ENCODE measurements at regions not wholly inside any gene's neighbourhood (a gene's known extent, or its start where the extent isn't known, plus 50 kb on each side); places are given as distances from the start of the nearest gene placed in this dataset.

DNA sequence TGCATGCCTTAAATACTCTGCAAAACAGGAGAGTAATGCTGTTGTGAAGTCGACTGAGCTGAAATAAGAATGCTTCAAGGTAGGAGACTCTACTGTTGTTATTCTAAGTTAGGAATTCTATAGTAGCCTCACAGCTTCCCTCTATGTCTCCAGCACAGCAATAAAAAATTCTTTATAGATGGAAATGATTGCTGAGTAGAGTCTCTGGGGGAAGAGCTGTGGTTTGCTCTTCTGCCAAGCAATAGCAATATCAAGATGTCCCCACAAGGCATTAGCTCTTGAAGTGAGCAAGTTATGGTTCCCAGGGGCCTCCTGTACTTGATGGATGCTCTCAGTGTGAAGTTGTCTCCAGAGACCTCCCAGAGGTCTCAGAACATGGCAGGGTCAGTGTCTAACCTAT is 880.6 kb upstream of the FRG1 start:
- TF ChIP-seq, protein P1, sequence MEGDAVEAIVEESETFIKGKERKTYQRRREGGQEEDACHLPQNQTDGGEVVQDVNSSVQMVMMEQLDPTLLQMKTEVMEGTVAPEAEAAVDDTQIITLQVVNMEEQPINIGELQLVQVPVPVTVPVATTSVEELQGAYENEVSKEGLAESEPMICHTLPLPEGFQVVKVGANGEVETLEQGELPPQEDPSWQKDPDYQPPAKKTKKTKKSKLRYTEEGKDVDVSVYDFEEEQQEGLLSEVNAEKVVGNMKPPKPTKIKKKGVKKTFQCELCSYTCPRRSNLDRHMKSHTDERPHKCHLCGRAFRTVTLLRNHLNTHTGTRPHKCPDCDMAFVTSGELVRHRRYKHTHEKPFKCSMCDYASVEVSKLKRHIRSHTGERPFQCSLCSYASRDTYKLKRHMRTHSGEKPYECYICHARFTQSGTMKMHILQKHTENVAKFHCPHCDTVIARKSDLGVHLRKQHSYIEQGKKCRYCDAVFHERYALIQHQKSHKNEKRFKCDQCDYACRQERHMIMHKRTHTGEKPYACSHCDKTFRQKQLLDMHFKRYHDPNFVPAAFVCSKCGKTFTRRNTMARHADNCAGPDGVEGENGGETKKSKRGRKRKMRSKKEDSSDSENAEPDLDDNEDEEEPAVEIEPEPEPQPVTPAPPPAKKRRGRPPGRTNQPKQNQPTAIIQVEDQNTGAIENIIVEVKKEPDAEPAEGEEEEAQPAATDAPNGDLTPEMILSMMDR (IDR thresholded peaks at IDR 0.05; ENCODE audit: insufficient read depth, low read length): no peak
- no peak overlapping the region for H3K4me3 ChIP-seq (ENCODE audit: low read depth, low read length)
- DNase-seq (ENCODE audit: low read depth): no peak

DNA sequence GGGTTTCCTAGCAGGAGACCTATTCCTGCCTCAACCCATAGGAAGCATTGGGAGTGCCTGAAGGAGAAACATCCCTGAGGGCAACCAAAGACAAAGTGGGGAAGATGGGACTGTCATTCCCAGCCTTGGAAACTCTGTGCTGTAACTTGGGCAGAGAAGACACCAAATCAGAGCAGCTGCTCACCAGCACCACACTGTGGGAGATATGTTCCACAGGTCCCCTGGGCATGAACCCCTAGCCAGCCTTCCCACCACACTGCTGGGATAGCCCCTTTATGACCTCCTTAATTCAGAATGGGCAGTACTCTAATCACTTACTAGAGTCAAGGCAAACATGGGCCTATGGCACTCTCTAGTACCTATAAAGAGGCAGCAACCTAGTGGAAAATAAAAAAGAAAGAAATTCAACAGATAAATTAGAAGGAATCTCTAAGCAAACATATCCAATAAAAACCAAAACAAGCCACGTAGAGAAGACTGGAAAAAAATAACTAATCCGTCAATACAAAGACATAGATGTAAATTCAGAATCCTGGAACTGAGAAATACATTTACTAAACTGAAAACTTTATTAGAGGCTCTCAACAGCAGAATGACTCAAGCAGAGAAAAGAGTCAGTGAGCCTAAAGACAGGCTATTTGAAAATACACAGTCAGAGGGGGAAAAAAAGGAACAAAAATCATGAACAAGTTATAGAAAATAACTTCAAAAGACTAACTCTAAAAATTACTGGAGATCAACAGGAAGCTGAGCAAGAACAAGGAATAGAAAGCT is 878.4 kb upstream of the FRG1 start:
- no peak overlapping the region for H3K4me3 ChIP-seq (ENCODE audit: low read depth, low read length)
- no peak for DNase-seq (ENCODE audit: low read depth)
- TF ChIP-seq, protein P1 (IDR thresholded peaks at IDR 0.05; ENCODE audit: insufficient read depth, low read length): no peak

DNA sequence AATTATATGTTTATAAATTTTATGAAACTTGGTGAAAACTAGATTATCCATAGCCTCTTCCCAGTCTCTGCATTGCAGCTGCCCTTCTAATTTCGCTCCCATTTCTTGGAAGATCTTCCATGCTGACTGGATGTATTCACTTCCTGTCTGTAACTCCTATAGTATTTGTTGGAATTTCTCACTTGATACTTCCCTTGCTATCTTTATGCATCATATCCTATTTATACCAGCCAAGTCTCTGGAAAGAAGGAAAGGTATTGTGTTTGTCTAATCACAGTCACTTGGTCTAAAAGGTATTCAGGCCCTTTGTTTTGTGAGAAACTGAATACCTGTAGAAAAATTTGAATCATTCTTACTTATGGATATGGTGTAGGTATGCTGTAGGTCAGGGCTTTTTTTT is 870.9 kb upstream of the FRG1 start:
- no peak for DNase-seq (ENCODE audit: low read depth)
- TF ChIP-seq, protein P1 (IDR thresholded peaks at IDR 0.05; ENCODE audit: insufficient read depth, low read length): no peak
- H3K4me3 ChIP-seq (ENCODE audit: low read depth, low read length): no peak overlapping the region

DNA sequence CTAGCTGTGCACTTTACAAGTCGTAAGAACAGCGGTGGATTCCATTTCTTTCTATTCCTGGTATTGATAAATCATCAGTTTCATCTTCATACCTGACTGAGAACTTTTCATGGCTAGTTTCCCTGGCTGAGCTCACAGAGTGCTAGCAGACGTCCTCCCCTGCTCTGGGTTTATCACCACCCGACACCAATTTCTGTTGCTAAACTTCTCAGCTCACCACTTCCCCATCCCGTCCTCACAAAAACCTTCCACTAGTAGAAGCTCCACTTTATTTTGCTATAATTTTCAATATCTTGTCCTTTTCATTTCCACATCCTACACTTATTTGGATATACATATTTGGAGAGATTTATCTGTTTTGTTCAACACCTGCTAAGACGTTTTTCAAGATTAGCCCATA is 869.4 kb upstream of the FRG1 start:
- no peak for DNase-seq (ENCODE audit: low read depth)
- TF ChIP-seq, protein P1 (IDR thresholded peaks at IDR 0.05; ENCODE audit: insufficient read depth, low read length): no peak
- no peak overlapping the region for H3K4me3 ChIP-seq (ENCODE audit: low read depth, low read length)

DNA sequence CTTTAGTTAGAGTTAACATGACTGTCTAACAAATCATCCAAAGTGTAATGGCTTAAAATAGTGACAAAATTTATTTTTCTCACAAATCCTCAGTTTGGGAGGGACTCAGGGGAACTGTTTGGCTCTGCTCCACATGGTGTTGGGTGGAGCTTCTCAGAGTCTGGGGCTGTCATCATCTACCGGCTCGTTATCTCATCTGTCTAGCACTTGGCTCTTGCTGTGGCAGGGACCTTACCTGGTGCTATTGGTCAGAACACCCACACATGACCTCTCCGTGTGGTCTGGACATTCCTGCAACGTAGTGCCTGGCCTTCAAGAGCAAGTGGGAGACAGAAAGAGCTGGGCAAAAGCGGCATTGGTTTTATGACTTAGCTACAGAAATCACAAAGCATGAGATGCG is 866.9 kb upstream of the FRG1 start:
- H3K4me3 ChIP-seq (ENCODE audit: low read depth, low read length): no peak overlapping the region
- DNase-seq (ENCODE audit: low read depth): no peak
- TF ChIP-seq, protein P1 (IDR thresholded peaks at IDR 0.05; ENCODE audit: insufficient read depth, low read length): no peak

DNA sequence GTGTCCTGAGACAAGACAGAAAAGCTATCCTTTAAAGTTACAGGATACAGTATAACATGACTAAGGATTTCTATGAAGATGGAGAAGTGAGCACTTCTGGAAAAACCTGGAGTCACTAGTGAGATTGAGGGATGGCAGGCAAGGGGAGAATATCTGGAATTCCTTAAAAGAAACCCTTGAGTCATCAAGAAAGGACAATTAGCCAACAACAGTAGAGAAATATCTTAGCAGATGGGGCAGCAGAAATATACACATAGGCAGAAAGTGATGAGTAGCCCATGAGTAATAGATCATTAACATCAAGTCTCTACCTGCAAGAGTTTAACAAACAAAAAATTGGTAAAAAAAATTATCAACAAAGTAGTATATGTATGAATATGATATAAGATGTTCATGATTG is 858.8 kb upstream of the FRG1 start:
- no peak overlapping the region for H3K4me3 ChIP-seq (ENCODE audit: low read depth, low read length)
- no peak for DNase-seq (ENCODE audit: low read depth)
- TF ChIP-seq, protein P1 (IDR thresholded peaks at IDR 0.05; ENCODE audit: insufficient read depth, low read length): no peak

DNA sequence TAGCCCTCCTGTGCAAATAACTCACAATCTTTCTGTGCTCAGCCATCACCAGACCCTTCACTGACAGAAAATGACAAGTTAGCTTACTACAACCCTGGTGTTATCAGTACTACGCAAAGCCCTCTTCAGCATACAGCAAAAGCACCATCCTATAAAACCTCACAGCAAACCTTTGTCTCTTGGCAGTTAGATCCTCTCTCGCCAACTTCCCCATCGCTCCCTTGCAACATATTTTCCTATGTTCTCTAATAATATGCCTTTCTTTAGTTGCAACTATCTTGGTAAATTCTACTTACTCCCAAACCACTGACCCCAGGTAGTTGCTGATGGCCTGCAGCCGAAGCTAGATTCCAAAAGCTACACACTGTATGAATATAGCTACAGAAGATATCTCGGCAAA is 856.9 kb upstream of the FRG1 start:
- no peak for DNase-seq (ENCODE audit: low read depth)
- TF ChIP-seq, protein P1 (IDR thresholded peaks at IDR 0.05; ENCODE audit: insufficient read depth, low read length): no peak
- no peak overlapping the region for H3K4me3 ChIP-seq (ENCODE audit: low read depth, low read length)
